ENCODE measurements at regions not wholly inside any gene's neighbourhood (a gene's known extent, or its start where the extent isn't known, plus 50 kb on each side); places are given as distances from the start of the nearest gene placed in this dataset.

- Histone ChIP-seq H3K4me1 (ENCODE audit: insufficient read depth, low read length, poor library complexity, severe bottlenecking) (no peaks in the 10 kb centered on the region), H4K20me1 (ENCODE audit: insufficient read depth, low read length) (no peaks in the 10 kb centered on the region), H3K9me2 (ENCODE audit: insufficient read depth, low read length) (no peaks in the 10 kb centered on the region), H3K4me3 (ENCODE audit: low read depth, low read length, poor library complexity, severe bottlenecking) (no peak overlapping the region), H3K4me2 (ENCODE audit: low read length) (no peak overlapping the region), H3K9me3 (ENCODE audit: low read length) (no peaks in the 10 kb centered on the region), H3K79me2 (ENCODE audit: insufficient read depth, low read depth, low read length) (no peaks in the 10 kb centered on the region), H3K27ac (ENCODE audit: low read depth, low read length, poor library complexity, severe bottlenecking) (no peak overlapping the region), H3K36me3 (ENCODE audit: insufficient read depth, low read length) (no peaks in the 10 kb centered on the region), H2AFZ (ENCODE audit: low read length) (no peak overlapping the region)
- intact Hi-C loops (cut with micrococcal nuclease; ENCODE audit: unreplicated experiment), result no loop called here
- POLR2A ChIA-PET, result no interaction called here
- no TSS peak for BruUV-seq (replicated peaks)
- CTCF ChIA-PET (ENCODE audit: unreplicated experiment), result no interaction called here
- TF ChIP-seq CTCF (conservative IDR thresholded peaks at IDR 0.05; ENCODE audit: low read length) (no peak), EZH2phosphoT487 (IDR thresholded peaks at IDR 0.05; ENCODE audit: borderline replicate concordance, low read depth, low read length) (no peak)
- no peak for DNase-seq (ENCODE audit: low spot score)
Measured at GRCh38 chr19:32232449-32232848, 113.0 kb upstream of the ZNF507 start.

- POLR2A ChIA-PET, result no interaction called here
- Histone ChIP-seq H3K4me3 (ENCODE audit: low read depth, low read length, poor library complexity, severe bottlenecking) (no peak overlapping the region), H3K36me3 (ENCODE audit: insufficient read depth, low read length) (no peaks in the 10 kb centered on the region), H3K27ac (ENCODE audit: low read depth, low read length, poor library complexity, severe bottlenecking) (no peak overlapping the region), H3K9me2 (ENCODE audit: insufficient read depth, low read length) (no peaks in the 10 kb centered on the region), H2AFZ (ENCODE audit: low read length) (no peak overlapping the region), H3K4me2 (ENCODE audit: low read length) (no peak overlapping the region), H3K4me1 (ENCODE audit: insufficient read depth, low read length, poor library complexity, severe bottlenecking) (no peaks in the 10 kb centered on the region), H3K9me3 (ENCODE audit: low read length) (no peaks in the 10 kb centered on the region), H3K79me2 (ENCODE audit: insufficient read depth, low read depth, low read length) (no peaks in the 10 kb centered on the region), H4K20me1 (ENCODE audit: insufficient read depth, low read length) (no peaks in the 10 kb centered on the region)
- BruUV-seq (replicated peaks), result no TSS peak
- CTCF ChIA-PET (ENCODE audit: unreplicated experiment), result no interaction called here
- intact Hi-C loops (cut with micrococcal nuclease; ENCODE audit: unreplicated experiment), result no loop called here
- no peak for DNase-seq (ENCODE audit: low spot score)
- TF ChIP-seq CTCF (conservative IDR thresholded peaks at IDR 0.05; ENCODE audit: low read length) (no peak), EZH2phosphoT487 (IDR thresholded peaks at IDR 0.05; ENCODE audit: borderline replicate concordance, low read depth, low read length) (no peak)
Measured at GRCh38 chr19:32233091-32233490, 112.3 kb upstream of the ZNF507 start.

GRCh38 chr19:32233885-32234284 is 111.5 kb upstream of the ZNF507 start:
- Histone ChIP-seq H3K9me2 (ENCODE audit: insufficient read depth, low read length) (no peaks in the 10 kb centered on the region), H2AFZ (ENCODE audit: low read length) (no peak overlapping the region), H3K4me3 (ENCODE audit: low read depth, low read length, poor library complexity, severe bottlenecking) (no peak overlapping the region), H3K79me2 (ENCODE audit: insufficient read depth, low read depth, low read length) (no peaks in the 10 kb centered on the region), H3K36me3 (ENCODE audit: insufficient read depth, low read length) (no peaks in the 10 kb centered on the region), H3K4me1 (ENCODE audit: insufficient read depth, low read length, poor library complexity, severe bottlenecking) (no peaks in the 10 kb centered on the region), H4K20me1 (ENCODE audit: insufficient read depth, low read length) (no peaks in the 10 kb centered on the region), H3K4me2 (ENCODE audit: low read length) (no peak overlapping the region), H3K9me3 (ENCODE audit: low read length) (no peaks in the 10 kb centered on the region), H3K27ac (ENCODE audit: low read depth, low read length, poor library complexity, severe bottlenecking) (no peak overlapping the region)
- no peak for DNase-seq (ENCODE audit: low spot score)
- BruUV-seq (replicated peaks), result no TSS peak
- TF ChIP-seq CTCF (conservative IDR thresholded peaks at IDR 0.05; ENCODE audit: low read length), result no peak
- no peak for TF ChIP-seq EZH2phosphoT487 (IDR thresholded peaks at IDR 0.05; ENCODE audit: borderline replicate concordance, low read depth, low read length)
- intact Hi-C loops (cut with micrococcal nuclease; ENCODE audit: unreplicated experiment), result no loop called here
- ChIA-PET POLR2A (no interaction called here), CTCF (ENCODE audit: unreplicated experiment) (no interaction called here)
